ENCODE measurements at regions not wholly inside any gene's neighbourhood (a gene's known extent, or its start where the extent isn't known, plus 50 kb on each side); places are given as distances from the start of the nearest gene placed in this dataset.

DNA sequence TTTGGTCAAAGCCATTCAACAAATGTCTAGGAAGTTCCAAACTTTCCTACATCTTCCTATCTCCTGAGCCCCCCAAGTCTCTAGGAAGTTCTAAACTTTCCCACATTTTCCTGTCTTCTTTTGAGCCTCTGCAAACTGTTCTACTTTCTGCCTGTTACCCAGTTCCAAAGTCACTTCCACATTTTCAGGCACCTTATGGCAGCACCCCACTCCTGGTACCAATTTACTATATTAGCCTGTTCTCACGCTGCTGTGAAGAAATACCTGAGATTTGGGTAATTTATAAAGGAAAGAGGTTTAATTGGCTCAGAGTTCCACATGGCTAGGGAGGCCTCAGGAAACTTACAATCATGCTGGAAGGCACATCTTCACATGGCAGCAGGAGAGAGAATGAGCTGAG lies 869.2 kb downstream of the TDRD15 start:
- TF ChIP-seq, protein P1, sequence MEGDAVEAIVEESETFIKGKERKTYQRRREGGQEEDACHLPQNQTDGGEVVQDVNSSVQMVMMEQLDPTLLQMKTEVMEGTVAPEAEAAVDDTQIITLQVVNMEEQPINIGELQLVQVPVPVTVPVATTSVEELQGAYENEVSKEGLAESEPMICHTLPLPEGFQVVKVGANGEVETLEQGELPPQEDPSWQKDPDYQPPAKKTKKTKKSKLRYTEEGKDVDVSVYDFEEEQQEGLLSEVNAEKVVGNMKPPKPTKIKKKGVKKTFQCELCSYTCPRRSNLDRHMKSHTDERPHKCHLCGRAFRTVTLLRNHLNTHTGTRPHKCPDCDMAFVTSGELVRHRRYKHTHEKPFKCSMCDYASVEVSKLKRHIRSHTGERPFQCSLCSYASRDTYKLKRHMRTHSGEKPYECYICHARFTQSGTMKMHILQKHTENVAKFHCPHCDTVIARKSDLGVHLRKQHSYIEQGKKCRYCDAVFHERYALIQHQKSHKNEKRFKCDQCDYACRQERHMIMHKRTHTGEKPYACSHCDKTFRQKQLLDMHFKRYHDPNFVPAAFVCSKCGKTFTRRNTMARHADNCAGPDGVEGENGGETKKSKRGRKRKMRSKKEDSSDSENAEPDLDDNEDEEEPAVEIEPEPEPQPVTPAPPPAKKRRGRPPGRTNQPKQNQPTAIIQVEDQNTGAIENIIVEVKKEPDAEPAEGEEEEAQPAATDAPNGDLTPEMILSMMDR (IDR thresholded peaks at IDR 0.05; ENCODE audit: insufficient read depth, low read length, poor library complexity, severe bottlenecking), result no peak
- no peak overlapping the region for H3K4me3 ChIP-seq (ENCODE audit: low read depth, low read length)
- H3K36me3 ChIP-seq (ENCODE audit: control insufficient read depth, insufficient read depth, low read length), result no peaks in the 10 kb centered on the region
- no peaks in the 10 kb centered on the region for H3K27me3 ChIP-seq (ENCODE audit: control insufficient read depth, insufficient read depth, low read length)
- no peak for DNase-seq (ENCODE audit: low read depth)

DNA sequence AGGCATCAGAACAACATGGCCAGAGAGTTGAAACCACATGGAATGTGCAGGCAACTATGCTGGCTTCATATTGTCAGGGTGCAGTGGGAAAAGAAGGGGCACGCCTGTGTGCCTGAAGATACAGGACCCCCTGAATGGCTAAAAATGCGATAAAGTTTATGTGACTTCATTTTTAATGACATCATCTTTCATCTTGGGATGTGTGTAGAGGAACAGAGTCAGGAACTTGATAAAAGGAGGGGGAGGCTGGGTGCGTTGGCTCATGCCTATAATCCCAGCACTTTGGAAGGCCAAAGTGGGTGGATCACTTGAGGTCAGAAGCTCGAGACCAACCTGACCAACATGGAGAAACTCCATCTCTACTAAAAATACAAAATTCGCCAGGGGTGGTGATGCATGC lies 872.6 kb downstream of the TDRD15 start:
- H3K27me3 ChIP-seq (ENCODE audit: control insufficient read depth, insufficient read depth, low read length), result no peaks in the 10 kb centered on the region

DNA sequence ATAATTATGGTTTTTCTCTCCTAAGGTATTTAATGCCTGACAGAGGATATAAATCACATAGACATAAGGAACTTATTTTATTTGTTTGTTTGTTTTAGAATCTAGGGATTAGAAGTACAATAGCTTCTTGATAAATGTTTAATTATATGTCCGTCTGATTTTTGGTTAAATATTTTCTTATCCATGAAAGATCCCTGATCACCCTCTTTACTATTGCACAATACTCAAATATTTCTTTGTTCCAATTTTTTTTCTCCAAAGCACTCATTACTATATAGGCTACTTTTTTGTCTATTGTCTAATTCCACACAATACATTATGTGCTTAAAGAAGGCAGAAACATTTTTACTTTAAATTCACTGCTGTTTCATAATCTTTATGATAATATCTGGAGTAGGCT lies 875.8 kb downstream of the TDRD15 start:
- no peak for DNase-seq (ENCODE audit: low read depth)
- no peaks in the 10 kb centered on the region for H3K36me3 ChIP-seq (ENCODE audit: control insufficient read depth, insufficient read depth, low read length)
- no peak overlapping the region for H3K4me3 ChIP-seq (ENCODE audit: low read depth, low read length)
- TF ChIP-seq, protein P1 (IDR thresholded peaks at IDR 0.05; ENCODE audit: insufficient read depth, low read length, poor library complexity, severe bottlenecking), result no peak
- H3K27me3 ChIP-seq (ENCODE audit: control insufficient read depth, insufficient read depth, low read length), result no peaks in the 10 kb centered on the region

More for the DNA sequence above, 872.6 kb downstream of the TDRD15 start:
- Histone ChIP-seq H3K4me3 (ENCODE audit: low read depth, low read length) (no peak overlapping the region), H3K36me3 (ENCODE audit: control insufficient read depth, insufficient read depth, low read length) (no peaks in the 10 kb centered on the region)
- DNase-seq (ENCODE audit: low read depth), result no peak
- TF ChIP-seq, protein P1 (IDR thresholded peaks at IDR 0.05; ENCODE audit: insufficient read depth, low read length, poor library complexity, severe bottlenecking), result no peak

DNA sequence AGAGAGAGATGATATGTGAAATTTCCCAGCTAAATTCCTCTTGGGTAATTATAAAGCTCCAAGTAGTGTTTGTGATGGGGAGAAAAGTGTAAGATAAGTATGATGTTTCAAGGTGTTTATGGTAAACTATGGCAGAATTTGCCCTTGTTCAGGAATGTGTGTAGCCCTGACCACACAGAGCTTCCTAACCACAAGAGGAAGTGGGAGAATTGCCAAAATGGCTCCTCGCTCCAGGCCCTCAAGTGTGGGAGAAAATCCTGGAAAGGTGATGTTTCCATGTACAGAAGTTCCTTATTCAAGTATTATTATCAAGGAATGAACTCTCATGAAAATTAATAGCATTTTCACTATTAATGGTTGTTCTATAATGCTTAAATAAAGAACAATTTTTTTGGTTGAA lies 878.3 kb downstream of the TDRD15 start:
- TF ChIP-seq, protein P1 (IDR thresholded peaks at IDR 0.05; ENCODE audit: insufficient read depth, low read length, poor library complexity, severe bottlenecking), result no peak
- Histone ChIP-seq H3K27me3 (ENCODE audit: control insufficient read depth, insufficient read depth, low read length) (no peaks in the 10 kb centered on the region), H3K36me3 (ENCODE audit: control insufficient read depth, insufficient read depth, low read length) (no peaks in the 10 kb centered on the region), H3K4me3 (ENCODE audit: low read depth, low read length) (no peak overlapping the region)
- DNase-seq (ENCODE audit: low read depth), result no peak

DNA sequence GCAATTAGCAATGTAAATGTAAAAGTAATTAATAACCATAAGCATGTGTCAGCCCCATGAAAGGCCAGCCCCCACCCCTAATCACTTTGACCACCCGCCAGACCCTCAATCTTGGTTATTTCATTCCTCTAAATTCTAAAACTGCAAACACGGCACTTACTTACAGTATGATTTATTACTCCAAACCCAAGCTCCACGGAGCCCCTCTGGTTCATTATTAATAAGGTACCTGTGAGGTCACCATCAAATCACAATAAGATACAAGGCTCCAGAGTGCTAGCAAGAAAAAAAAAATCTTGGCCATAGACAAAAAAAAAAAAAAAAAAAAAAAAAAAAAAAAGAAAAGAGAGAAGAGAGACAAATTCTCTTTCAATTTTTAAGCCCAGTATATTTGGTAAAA lies 879.5 kb downstream of the TDRD15 start:
- no peak for DNase-seq (ENCODE audit: low read depth)
- H3K36me3 ChIP-seq (ENCODE audit: control insufficient read depth, insufficient read depth, low read length), result no peaks in the 10 kb centered on the region
- no peaks in the 10 kb centered on the region for H3K27me3 ChIP-seq (ENCODE audit: control insufficient read depth, insufficient read depth, low read length)
- H3K4me3 ChIP-seq (ENCODE audit: low read depth, low read length), result no peak overlapping the region
- TF ChIP-seq, protein P1 (IDR thresholded peaks at IDR 0.05; ENCODE audit: insufficient read depth, low read length, poor library complexity, severe bottlenecking), result no peak

DNA sequence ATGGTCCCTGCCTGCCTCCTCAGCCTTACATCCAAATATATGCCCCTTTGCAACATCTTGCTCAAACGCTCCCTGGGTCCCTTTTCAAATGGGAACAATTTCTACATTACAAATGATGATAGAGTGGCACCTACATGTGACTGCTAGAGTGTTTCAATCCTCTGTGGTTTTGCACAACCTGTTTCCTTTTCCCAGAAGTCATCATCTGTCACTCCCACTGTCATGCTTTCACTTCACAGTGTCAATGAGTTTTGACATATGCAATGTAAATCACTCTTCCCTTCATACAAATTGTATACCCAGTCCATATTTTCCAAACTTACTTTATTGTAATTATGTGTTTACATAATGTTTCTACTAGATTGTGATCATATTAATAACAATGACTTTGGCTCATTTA lies 887.3 kb downstream of the TDRD15 start:
- TF ChIP-seq, protein P1 (IDR thresholded peaks at IDR 0.05; ENCODE audit: insufficient read depth, low read length, poor library complexity, severe bottlenecking), result no peak
- Histone ChIP-seq H3K36me3 (ENCODE audit: control insufficient read depth, insufficient read depth, low read length) (no peaks in the 10 kb centered on the region), H3K27me3 (ENCODE audit: control insufficient read depth, insufficient read depth, low read length) (no peaks in the 10 kb centered on the region), H3K4me3 (ENCODE audit: low read depth, low read length) (no peak overlapping the region)
- DNase-seq (ENCODE audit: low read depth), result no peak

Measured in kidney epithelial cell (primary cell).